GM12892 (cell line): ENCODE measurements at regions not wholly inside any gene's neighbourhood (a gene's known extent, or its start where the extent isn't known, plus 50 kb on each side); places are given as distances from the start of the nearest gene placed in this dataset.

Experiments
- DNase-seq: peaks from one replicate; pipeline ENCODE4 v3.0.0; 2011; ENCODE audit not compliant: insufficient read length
- FAIRE-seq: peaks from 2 replicates; lab custom pipeline; 2011; peaks lifted over from hg19 to GRCh38; lab: Jason Lieb, UNC
- POLR2A ChIP-seq: IDR thresholded peaks from 2 replicates; pipeline ENCODE4 v1.6.1; 2011; ENCODE audit warnings: low read depth, low read length, control low read depth
- POLR2AphosphoS5 ChIP-seq: IDR thresholded peaks from 2 replicates; pipeline ENCODE4 v1.6.1; 2011; ENCODE audit warnings: low read depth, low read length, control low read depth
- TAF1 ChIP-seq: IDR thresholded peaks from 2 replicates; pipeline ENCODE4 v1.6.1; 2011; ENCODE audit warnings: low read depth, mild to moderate bottlenecking, control low read depth, low read length, borderline replicate concordance

GRCh38 chr5:3199962-3200755, 395.5 kb upstream of the IRX1 start:
- FAIRE-seq = no peak
- TF ChIP-seq POLR2A = no peak
- TF ChIP-seq POLR2AphosphoS5 = no peak
- no peak for DNase-seq

- TF ChIP-seq TAF1 = no peak
- no peak for TF ChIP-seq POLR2A
- no peak for TF ChIP-seq POLR2AphosphoS5
- no peak for FAIRE-seq
- no peak for DNase-seq
Observed at GRCh38 chr5:3198074-3198449, 397.6 kb upstream of the IRX1 start.

GRCh38 chr5:3197304-3198073, 398.1 kb upstream of the IRX1 start:
- DNase-seq (no peak), FAIRE-seq (no peak)

GRCh38 chr5:3195994-3196393, 399.6 kb upstream of the IRX1 start:
- FAIRE-seq = no peak
- DNase-seq = no peak

More at GRCh38 chr5:3197304-3198073, 398.1 kb upstream of the IRX1 start:
- no peak for TF ChIP-seq POLR2AphosphoS5
- TF ChIP-seq POLR2A = no peak
- TF ChIP-seq TAF1 = no peak

GRCh38 chr5:3194684-3195083, 400.9 kb upstream of the IRX1 start:
- DNase-seq = no peak
- TF ChIP-seq TAF1 = no peak
- no peak for TF ChIP-seq POLR2A
- no peak for TF ChIP-seq POLR2AphosphoS5
- no peak for FAIRE-seq

More at GRCh38 chr5:3195994-3196393, 399.6 kb upstream of the IRX1 start:
- TF ChIP-seq POLR2AphosphoS5 (no peak), TAF1 (no peak), POLR2A (no peak)

- no peak for FAIRE-seq
Observed at GRCh38 chr5:3194271-3194670, 401.4 kb upstream of the IRX1 start.

GRCh38 chr5:3191585-3191984, 404.0 kb upstream of the IRX1 start:
- DNase-seq (no peak), FAIRE-seq (no peak)
- TF ChIP-seq POLR2AphosphoS5 (no peak), POLR2A (no peak), TAF1 (no peak)

More at GRCh38 chr5:3194271-3194670, 401.4 kb upstream of the IRX1 start:
- TF ChIP-seq POLR2AphosphoS5 = no peak
- TF ChIP-seq TAF1 = no peak
- no peak for TF ChIP-seq POLR2A
- DNase-seq = no peak

GRCh38 chr5:3190930-3191329, 404.7 kb upstream of the IRX1 start:
- DNase-seq (no peak), FAIRE-seq (no peak)
- TF ChIP-seq POLR2A (no peak), POLR2AphosphoS5 (no peak), TAF1 (no peak)

- no peak for FAIRE-seq
Observed at GRCh38 chr5:3190433-3190832, 405.2 kb upstream of the IRX1 start.

GRCh38 chr5:3187771-3188425, 407.7 kb upstream of the IRX1 start:
- TF ChIP-seq POLR2AphosphoS5 (no peak), POLR2A (no peak), TAF1 (no peak)
- FAIRE-seq (no peak), DNase-seq (no peak)

More at GRCh38 chr5:3190433-3190832, 405.2 kb upstream of the IRX1 start:
- TF ChIP-seq POLR2A = no peak
- TF ChIP-seq TAF1 = no peak
- TF ChIP-seq POLR2AphosphoS5 = no peak
- no peak for DNase-seq

- TF ChIP-seq POLR2A = no peak
- TF ChIP-seq TAF1 = no peak
- no peak for TF ChIP-seq POLR2AphosphoS5
- FAIRE-seq (no peak), DNase-seq (no peak)
Observed at GRCh38 chr5:3186736-3187405, 408.8 kb upstream of the IRX1 start.
